Smooth muscle cell (in vitro differentiated cells): ENCODE measurements at regions not wholly inside any gene's neighbourhood (a gene's known extent, or its start where the extent isn't known, plus 50 kb on each side); places are given as distances from the start of the nearest gene placed in this dataset.

Source experiments
- DNase-seq: peaks from one replicate; lab custom pipeline; 2025; ENCODE audit not compliant: unreplicated experiment; lab: John Stamatoyannopoulos, UW
- H2AFZ ChIP-seq: fragments of 200-600 bp; sonication (generic); 2 replicates; pipeline ENCODE4 v1.6.0; 2016; ENCODE audit warnings: antibody characterized with exemption, low read depth, mild to moderate bottlenecking
- H3F3A ChIP-seq: fragments of 200-600 bp; sonication (generic); 2 replicates; pipeline ENCODE4 v1.6.0; 2017; ENCODE audit warnings: antibody characterized with exemption, low read depth
- H3K27ac ChIP-seq: fragments of 200-600 bp; sonication (generic); 2 replicates; pipeline ENCODE4 v1.5.1; 2016; ENCODE audit warnings: low read depth, mild to moderate bottlenecking
- H3K27me3 ChIP-seq: fragments of 200-600 bp; sonication (generic); 2 replicates; pipeline ENCODE4 v1.6.1; 2016; ENCODE audit warnings: low read depth, mild to moderate bottlenecking
- H3K36me3 ChIP-seq: fragments of 200-600 bp; sonication (generic); 2 replicates; pipeline ENCODE4 v1.5.1; 2016; ENCODE audit warnings: low read depth
- H3K4me1 ChIP-seq: fragments of 200-600 bp; sonication (generic); 2 replicates; pipeline ENCODE4 v1.5.1; 2016; ENCODE audit warnings: low read depth
- H3K4me2 ChIP-seq: fragments of 200-600 bp; sonication (generic); 2 replicates; pipeline ENCODE4 v1.6.0; 2016; ENCODE audit warnings: mild to moderate bottlenecking
- H3K4me3 ChIP-seq: fragments of 200-600 bp; sonication (generic); 2 replicates; pipeline ENCODE4 v1.5.1; 2016; ENCODE audit warnings: mild to moderate bottlenecking
- H3K79me2 ChIP-seq: fragments of 200-600 bp; sonication (generic); 2 replicates; pipeline ENCODE4 v1.6.0; 2016; ENCODE audit warnings: low read depth, mild to moderate bottlenecking
- H3K9ac ChIP-seq: fragments of 200-600 bp; sonication (generic); 2 replicates; pipeline ENCODE4 v1.6.0; 2016; ENCODE audit warnings: low read depth
- H3K9me3 ChIP-seq: fragments of 200-600 bp; sonication (generic); replicated peaks from 2 replicates; pipeline ENCODE4 v1.5.1; 2016; ENCODE audit warnings: low read depth
- H4K20me1 ChIP-seq: fragments of 200-600 bp; sonication (generic); 2 replicates; pipeline ENCODE4 v1.6.0; 2016; ENCODE audit warnings: low read depth
- CTCF ChIP-seq: fragments of 200-600 bp; sonication (generic); IDR thresholded peaks from 2 replicates; pipeline ENCODE4 v1.5.1; 2017; ENCODE audit warnings: borderline replicate concordance, mild to moderate bottlenecking, antibody characterized with exemption; ENCODE audit not compliant: insufficient read depth, poor library complexity, severe bottlenecking
- WGBS: methylation state at CpG from one replicate; pipeline ENCODE4 v1.1.7; 2016; ENCODE audit warnings: low lambda C conversion rate; 5-methylcytosine and 5-hydroxymethylcytosine counted together

GRCh38 chr14:98835825-98836100 is 436.2 kb downstream of the BCL11B start:
- H3F3A ChIP-seq, result no peaks in the 10 kb centered on the region
- H3K9ac ChIP-seq, result no peak overlapping the region
- no peak for TF ChIP-seq CTCF
- H3K4me2 ChIP-seq, result no peak overlapping the region
- H3K27me3 ChIP-seq, result no peaks in the 10 kb centered on the region
- no peaks in the 10 kb centered on the region for H3K79me2 ChIP-seq
- H3K4me3 ChIP-seq, result no peak overlapping the region
- no peak for DNase-seq
- H3K36me3 ChIP-seq, result no peaks in the 10 kb centered on the region
- no peaks in the 10 kb centered on the region for H4K20me1 ChIP-seq
- 96% methylated on average over 2 of the region's 2 CpGs for WGBS
- H3K27ac ChIP-seq, result no peak overlapping the region
- H3K4me1 ChIP-seq, result no peaks in the 10 kb centered on the region
- H2AFZ ChIP-seq, result no peak overlapping the region
- H3K9me3 ChIP-seq, result no peaks in the 10 kb centered on the region

DNA sequence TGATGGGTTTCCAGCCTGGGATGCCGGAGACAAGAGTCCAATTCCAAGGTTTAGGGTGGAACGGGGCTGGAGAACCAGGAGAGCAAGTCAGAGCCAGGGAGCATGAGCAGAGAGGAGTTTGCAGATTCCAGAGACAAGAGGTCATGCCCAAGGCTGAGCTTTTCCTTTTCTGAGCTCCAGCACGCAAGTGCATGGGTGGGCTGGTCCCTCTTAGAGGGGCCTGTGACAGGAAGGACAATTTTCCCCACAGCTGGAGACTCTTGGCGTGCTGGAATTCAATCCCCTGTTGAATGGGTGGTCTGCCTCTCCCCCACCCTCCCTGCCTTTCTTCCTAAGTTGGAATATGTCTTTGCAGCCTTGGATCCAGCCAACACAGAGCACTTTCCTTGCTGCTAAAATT is 431.9 kb downstream of the BCL11B start:
- Histone ChIP-seq H3K9ac (no peak overlapping the region), H3K4me1 (no peaks in the 10 kb centered on the region), H3K27ac (no peak overlapping the region), H3K4me2 (no peak overlapping the region), H3K4me3 (no peak overlapping the region), H3K9me3 (no peaks in the 10 kb centered on the region), H2AFZ (no peak overlapping the region), H4K20me1 (no peaks in the 10 kb centered on the region), H3K36me3 (no peaks in the 10 kb centered on the region), H3F3A (no peaks in the 10 kb centered on the region), H3K79me2 (no peaks in the 10 kb centered on the region), H3K27me3 (no peaks in the 10 kb centered on the region)
- no peak for DNase-seq
- WGBS, result 65% methylated on average over 4 of the region's 4 CpGs
- TF ChIP-seq CTCF, result no peak

GRCh38 chr14:98840511-98840910 is 431.5 kb downstream of the BCL11B start:
- no peaks in the 10 kb centered on the region for H3K79me2 ChIP-seq
- no peak for DNase-seq
- no peak overlapping the region for H3K4me2 ChIP-seq
- no peaks in the 10 kb centered on the region for H3K4me1 ChIP-seq
- H3K36me3 ChIP-seq, result no peaks in the 10 kb centered on the region
- no peaks in the 10 kb centered on the region for H3K9me3 ChIP-seq
- H4K20me1 ChIP-seq, result no peaks in the 10 kb centered on the region
- H2AFZ ChIP-seq, result no peak overlapping the region
- H3K27me3 ChIP-seq, result no peaks in the 10 kb centered on the region
- no peak overlapping the region for H3K27ac ChIP-seq
- no peak for TF ChIP-seq CTCF
- H3K4me3 ChIP-seq, result no peak overlapping the region
- 96% methylated on average over 6 of the region's 6 CpGs for WGBS
- no peak overlapping the region for H3K9ac ChIP-seq
- no peaks in the 10 kb centered on the region for H3F3A ChIP-seq

GRCh38 chr14:98844456-98844855 is 427.5 kb downstream of the BCL11B start:
- TF ChIP-seq CTCF, result no peak
- Histone ChIP-seq H2AFZ (no peak overlapping the region), H3K4me3 (no peak overlapping the region), H3K9me3 (no peaks in the 10 kb centered on the region), H3K27ac (no peak overlapping the region), H4K20me1 (no peaks in the 10 kb centered on the region), H3K36me3 (no peaks in the 10 kb centered on the region), H3K4me2 (no peak overlapping the region), H3K4me1 (no peaks in the 10 kb centered on the region), H3K27me3 (no peaks in the 10 kb centered on the region), H3K79me2 (no peaks in the 10 kb centered on the region), H3F3A (no peaks in the 10 kb centered on the region), H3K9ac (no peak overlapping the region)
- DNase-seq, result no peak
